NCI-H524 treated with DMSO at 0.1 percent for 48 hours (cell line): ENCODE measurements at regions not wholly inside any gene's neighbourhood (a gene's known extent, or its start where the extent isn't known, plus 50 kb on each side); places are given as distances from the start of the nearest gene placed in this dataset.
"Not testable (repeated sequence)": the region's sequence is repeated elsewhere in the genome, so short reads cannot be mapped to it uniquely, and the experiment has no call there.

ENCODE experiments used
- DNase-seq: peaks from one replicate; lab custom pipeline; 2025; lab: John Stamatoyannopoulos, UW

- no peak for DNase-seq
Measured at GRCh38 chr3:140752499-140752898, 74.6 kb downstream of the TRIM42 start.

- no peak for DNase-seq
Measured at GRCh38 chr3:140753865-140754754, 76.2 kb downstream of the TRIM42 start.

- no peak for DNase-seq
Measured at GRCh38 chr3:140754936-140755335, 77.1 kb downstream of the TRIM42 start.

- no peak for DNase-seq
Measured at GRCh38 chr3:140756240-140757016, 78.6 kb downstream of the TRIM42 start.

- no peak for DNase-seq
Measured at GRCh38 chr3:140758791-140759444, 81.1 kb downstream of the TRIM42 start.

GRCh38 chr3:140760324-140761075, 82.6 kb downstream of the TRIM42 start:
- no peak for DNase-seq

- DNase-seq = no peak
Measured at GRCh38 chr3:140761076-140761639, 83.3 kb downstream of the TRIM42 start.

- DNase-seq = no peak
Measured at GRCh38 chr3:140762746-140763145, 84.9 kb downstream of the TRIM42 start.

- no peak for DNase-seq
Measured at GRCh38 chr3:140763532-140763931, 85.7 kb downstream of the TRIM42 start.

GRCh38 chr3:140765246-140765645, 87.4 kb downstream of the TRIM42 start:
- DNase-seq = no peak

GRCh38 chr3:140766465-140766864, 88.6 kb downstream of the TRIM42 start:
- DNase-seq = no peak

- no peak for DNase-seq
Measured at GRCh38 chr3:140767566-140767965, 89.7 kb downstream of the TRIM42 start.

GRCh38 chr3:140768941-140769340, 91.1 kb downstream of the TRIM42 start:
- peak; percentile 12 for DNase-seq

- DNase-seq = no peak
Measured at GRCh38 chr3:140769951-140770350, 92.1 kb downstream of the TRIM42 start.

GRCh38 chr3:140770977-140771667, 93.3 kb downstream of the TRIM42 start:
- DNase-seq = no peak

- DNase-seq = no peak
Measured at GRCh38 chr3:140777631-140778233, 99.9 kb downstream of the TRIM42 start.

GRCh38 chr3:140791368-140791767, 113.5 kb downstream of the TRIM42 start:
- DNase-seq = no peak

GRCh38 chr3:140794507-140794906, 116.6 kb downstream of the TRIM42 start:
- no peak for DNase-seq

- DNase-seq = not testable (repeated sequence)
Measured at GRCh38 chr3:140802898-140803297, 125.0 kb downstream of the TRIM42 start.

GRCh38 chr3:140809316-140809715, 131.5 kb downstream of the TRIM42 start:
- DNase-seq = no peak
